ENCODE measurements at regions not wholly inside any gene's neighbourhood (a gene's known extent, or its start where the extent isn't known, plus 50 kb on each side); places are given as distances from the start of the nearest gene placed in this dataset.

- no peak overlapping the region for H3K4me3 Mint-ChIP-seq
- ChIA-PET POLR2A (ENCODE audit: partially characterized antibody) (no interaction called here), CTCF (ENCODE audit: partially characterized antibody) (no interaction called here)
- Histone ChIP-seq H3K36me3 (ENCODE audit: insufficient read depth, low read length) (no peaks in the 10 kb centered on the region), H3K27ac (ENCODE audit: low read depth, low read length) (no peak overlapping the region), H3K9me3 (ENCODE audit: control insufficient read depth in 1 of 2, low read length in 2 of 2) (no peaks in the 10 kb centered on the region), H3K27me3 (ENCODE audit: insufficient read depth, low read length) (no peaks in the 10 kb centered on the region), H3K4me1 (ENCODE audit: insufficient read depth, low read length) (no peaks in the 10 kb centered on the region), H3K4me3 (ENCODE audit: low read length in 2 of 2) (no peak overlapping the region)
- no peaks in the 10 kb centered on the region for H3K36me3 Mint-ChIP-seq
- no peak overlapping the region for H3K27ac Mint-ChIP-seq
- no peaks in the 10 kb centered on the region for H3K27me3 Mint-ChIP-seq
- intact Hi-C loops (cut with micrococcal nuclease) = no loop called here
- H3K9me3 Mint-ChIP-seq = peaks cover under 1 to 13% (median 8%) of the 10 kb centered on the region in 8 donors
- DNase-seq = no peak
- no peaks in the 10 kb centered on the region for H3K4me1 Mint-ChIP-seq
These were observed 296.2 kb upstream of the FAT1 start for GRCh38 chr4:187019896-187020295.

GRCh38 chr4:187020676-187021075 lies 297.0 kb upstream of the FAT1 start:
- Histone ChIP-seq H3K36me3 (ENCODE audit: insufficient read depth, low read length) (no peaks in the 10 kb centered on the region), H3K27ac (ENCODE audit: low read depth, low read length) (no peak overlapping the region), H3K4me3 (ENCODE audit: low read length in 2 of 2) (no peak overlapping the region), H3K9me3 (ENCODE audit: control insufficient read depth in 1 of 2, low read length in 2 of 2) (no peaks in the 10 kb centered on the region), H3K4me1 (ENCODE audit: insufficient read depth, low read length) (no peaks in the 10 kb centered on the region), H3K27me3 (ENCODE audit: insufficient read depth, low read length) (no peaks in the 10 kb centered on the region)
- H3K4me3 Mint-ChIP-seq = no peak overlapping the region
- no peaks in the 10 kb centered on the region for H3K36me3 Mint-ChIP-seq
- DNase-seq = no peak
- no peaks in the 10 kb centered on the region for H3K27me3 Mint-ChIP-seq
- ChIA-PET POLR2A (ENCODE audit: partially characterized antibody) (no interaction called here), CTCF (ENCODE audit: partially characterized antibody) (no interaction called here)
- H3K27ac Mint-ChIP-seq = no peak overlapping the region
- H3K9me3 Mint-ChIP-seq = peaks cover 0 to 14% (median 7%) of the 10 kb centered on the region in 8 donors
- no peaks in the 10 kb centered on the region for H3K4me1 Mint-ChIP-seq
- intact Hi-C loops (cut with micrococcal nuclease) = no loop called here

- H3K9me3 Mint-ChIP-seq = peaks cover 0 to 13% (median 6%) of the 10 kb centered on the region in 8 donors
- Histone ChIP-seq H3K27ac (ENCODE audit: low read depth, low read length) (no peak overlapping the region), H3K9me3 (ENCODE audit: control insufficient read depth in 1 of 2, low read length in 2 of 2) (no peaks in the 10 kb centered on the region), H3K4me1 (ENCODE audit: insufficient read depth, low read length) (no peaks in the 10 kb centered on the region), H3K4me3 (ENCODE audit: low read length in 2 of 2) (no peak overlapping the region), H3K27me3 (ENCODE audit: insufficient read depth, low read length) (no peaks in the 10 kb centered on the region), H3K36me3 (ENCODE audit: insufficient read depth, low read length) (no peaks in the 10 kb centered on the region)
- H3K36me3 Mint-ChIP-seq = no peaks in the 10 kb centered on the region
- ChIA-PET CTCF (ENCODE audit: partially characterized antibody) (no interaction called here), POLR2A (ENCODE audit: partially characterized antibody) (no interaction called here)
- no peak for DNase-seq
- H3K27ac Mint-ChIP-seq = no peak overlapping the region
- no peaks in the 10 kb centered on the region for H3K4me1 Mint-ChIP-seq
- no peaks in the 10 kb centered on the region for H3K27me3 Mint-ChIP-seq
- H3K4me3 Mint-ChIP-seq = no peak overlapping the region
- intact Hi-C loops (cut with micrococcal nuclease) = no loop called here
These were observed 298.0 kb upstream of the FAT1 start for GRCh38 chr4:187021436-187022205.

GRCh38 chr4:187027272-187027671 lies 303.6 kb upstream of the FAT1 start:
- Histone ChIP-seq H3K27me3 (ENCODE audit: insufficient read depth, low read length) (no peaks in the 10 kb centered on the region), H3K4me3 (ENCODE audit: low read length in 2 of 2) (no peak overlapping the region), H3K9me3 (ENCODE audit: control insufficient read depth in 1 of 2, low read length in 2 of 2) (no peaks in the 10 kb centered on the region), H3K4me1 (ENCODE audit: insufficient read depth, low read length) (no peaks in the 10 kb centered on the region), H3K36me3 (ENCODE audit: insufficient read depth, low read length) (no peaks in the 10 kb centered on the region), H3K27ac (ENCODE audit: low read depth, low read length) (no peak overlapping the region)
- CTCF ChIA-PET (ENCODE audit: partially characterized antibody) = no interaction called here
- no peak overlapping the region for H3K27ac Mint-ChIP-seq
- DNase-seq = no peak
- intact Hi-C loops (cut with micrococcal nuclease) = no loop called here
- H3K9me3 Mint-ChIP-seq = peaks cover 2 to 36% (median 7%) of the 10 kb centered on the region in 8 donors
- H3K4me3 Mint-ChIP-seq = no peak overlapping the region
- H3K36me3 Mint-ChIP-seq = no peaks in the 10 kb centered on the region
- POLR2A ChIA-PET (ENCODE audit: partially characterized antibody) = no interaction called here
- no peaks in the 10 kb centered on the region for H3K4me1 Mint-ChIP-seq
- no peaks in the 10 kb centered on the region for H3K27me3 Mint-ChIP-seq

GRCh38 chr4:187042251-187042650 lies 318.6 kb upstream of the FAT1 start:
- H3K36me3 ChIP-seq (ENCODE audit: insufficient read depth, low read length) = no peaks in the 10 kb centered on the region
- H3K4me1 Mint-ChIP-seq = no peaks in the 10 kb centered on the region
- no peak overlapping the region for H3K27ac Mint-ChIP-seq
- ChIA-PET CTCF (ENCODE audit: partially characterized antibody) (no interaction called here), POLR2A (ENCODE audit: partially characterized antibody) (no interaction called here)
- no peaks in the 10 kb centered on the region for H3K4me1 ChIP-seq (ENCODE audit: insufficient read depth, low read length)
- no peaks in the 10 kb centered on the region for H3K27me3 ChIP-seq (ENCODE audit: insufficient read depth, low read length)
- no peaks in the 10 kb centered on the region for H3K9me3 ChIP-seq (ENCODE audit: control insufficient read depth in 1 of 2, low read length in 2 of 2)
- H3K9me3 Mint-ChIP-seq = peaks cover 0 to 12% (median 7%) of the 10 kb centered on the region in 8 donors
- DNase-seq = no peak
- no peaks in the 10 kb centered on the region for H3K27me3 Mint-ChIP-seq
- intact Hi-C loops (cut with micrococcal nuclease) = no loop called here
- H3K36me3 Mint-ChIP-seq = no peaks in the 10 kb centered on the region
- H3K27ac ChIP-seq (ENCODE audit: low read depth, low read length) = no peak overlapping the region
- H3K4me3 Mint-ChIP-seq = no peak overlapping the region
- no peak overlapping the region for H3K4me3 ChIP-seq (ENCODE audit: low read length in 2 of 2)

- H3K27me3 ChIP-seq (ENCODE audit: insufficient read depth, low read length) = no peaks in the 10 kb centered on the region
- Mint-ChIP-seq H3K27me3 (no peaks in the 10 kb centered on the region), H3K4me1 (no peaks in the 10 kb centered on the region), H3K9me3 (peaks cover 0 to 15% (median 3%) of the 10 kb centered on the region in 8 donors), H3K27ac (no peak overlapping the region), H3K36me3 (no peaks in the 10 kb centered on the region), H3K4me3 (no peak overlapping the region)
- intact Hi-C loops (cut with micrococcal nuclease) = no loop called here
- POLR2A ChIA-PET (ENCODE audit: partially characterized antibody) = no interaction called here
- H3K4me3 ChIP-seq (ENCODE audit: low read length in 2 of 2) = no peak overlapping the region
- no peak for DNase-seq
- no peak overlapping the region for H3K27ac ChIP-seq (ENCODE audit: low read depth, low read length)
- H3K36me3 ChIP-seq (ENCODE audit: insufficient read depth, low read length) = no peaks in the 10 kb centered on the region
- no peaks in the 10 kb centered on the region for H3K9me3 ChIP-seq (ENCODE audit: control insufficient read depth in 1 of 2, low read length in 2 of 2)
- CTCF ChIA-PET (ENCODE audit: partially characterized antibody) = no interaction called here
- no peaks in the 10 kb centered on the region for H3K4me1 ChIP-seq (ENCODE audit: insufficient read depth, low read length)
These were observed 322.8 kb upstream of the FAT1 start for GRCh38 chr4:187046471-187046870.

- Mint-ChIP-seq H3K27ac (no peak overlapping the region), H3K36me3 (no peaks in the 10 kb centered on the region), H3K4me3 (no peak overlapping the region), H3K27me3 (no peaks in the 10 kb centered on the region), H3K4me1 (no peaks in the 10 kb centered on the region), H3K9me3 (peaks cover 0 to 9% (median 2%) of the 10 kb centered on the region in 8 donors)
- Histone ChIP-seq H3K27ac (ENCODE audit: low read depth, low read length) (no peak overlapping the region), H3K9me3 (ENCODE audit: control insufficient read depth in 1 of 2, low read length in 2 of 2) (no peaks in the 10 kb centered on the region), H3K4me3 (ENCODE audit: low read length in 2 of 2) (no peak overlapping the region), H3K36me3 (ENCODE audit: insufficient read depth, low read length) (no peaks in the 10 kb centered on the region), H3K4me1 (ENCODE audit: insufficient read depth, low read length) (no peaks in the 10 kb centered on the region), H3K27me3 (ENCODE audit: insufficient read depth, low read length) (no peaks in the 10 kb centered on the region)
- POLR2A ChIA-PET (ENCODE audit: partially characterized antibody) = no interaction called here
- CTCF ChIA-PET (ENCODE audit: partially characterized antibody) = no interaction called here
- intact Hi-C loops (cut with micrococcal nuclease) = no loop called here
- no peak for DNase-seq
These were observed 335.4 kb upstream of the FAT1 start for GRCh38 chr4:187059021-187059420.

GRCh38 chr4:187059895-187060294 lies 336.2 kb upstream of the FAT1 start:
- no peaks in the 10 kb centered on the region for H3K4me1 Mint-ChIP-seq
- intact Hi-C loops (cut with micrococcal nuclease) = no loop called here

More at GRCh38 chr4:187059895-187060294, 336.2 kb upstream of the FAT1 start:
- DNase-seq = no peak
- Mint-ChIP-seq H3K27me3 (no peaks in the 10 kb centered on the region), H3K9me3 (peaks cover 0 to 9% (median 4%) of the 10 kb centered on the region in 8 donors), H3K4me3 (no peak overlapping the region), H3K36me3 (no peaks in the 10 kb centered on the region), H3K27ac (no peak overlapping the region)
- Histone ChIP-seq H3K9me3 (ENCODE audit: control insufficient read depth in 1 of 2, low read length in 2 of 2) (no peaks in the 10 kb centered on the region), H3K4me1 (ENCODE audit: insufficient read depth, low read length) (no peaks in the 10 kb centered on the region), H3K36me3 (ENCODE audit: insufficient read depth, low read length) (no peaks in the 10 kb centered on the region), H3K4me3 (ENCODE audit: low read length in 2 of 2) (no peak overlapping the region), H3K27ac (ENCODE audit: low read depth, low read length) (no peak overlapping the region), H3K27me3 (ENCODE audit: insufficient read depth, low read length) (no peaks in the 10 kb centered on the region)
- CTCF ChIA-PET (ENCODE audit: partially characterized antibody) = no interaction called here
- POLR2A ChIA-PET (ENCODE audit: partially characterized antibody) = no interaction called here

Measured in CD4-positive, alpha-beta memory T cell (primary cell).